T-helper 9 cell (primary cell): ENCODE measurements at regions not wholly inside any gene's neighbourhood (a gene's known extent, or its start where the extent isn't known, plus 50 kb on each side); places are given as distances from the start of the nearest gene placed in this dataset.
"Not testable (repeated sequence)": the region's sequence is repeated elsewhere in the genome, so short reads cannot be mapped to it uniquely, and the experiment has no call there.

Experiments
- DNase-seq: peaks from one replicate; pipeline ENCODE4 v3.0.0-alpha.2; 2020

GRCh38 chr12:63508543-63508942 is 159.8 kb downstream of the DPY19L2 start:
- no peak for DNase-seq

GRCh38 chr12:63499567-63499966 is 168.7 kb downstream of the DPY19L2 start:
- DNase-seq = no peak

GRCh38 chr12:63498239-63498638 is 170.1 kb downstream of the DPY19L2 start:
- no peak for DNase-seq

GRCh38 chr12:63496654-63497053 is 171.6 kb downstream of the DPY19L2 start:
- DNase-seq = no peak

GRCh38 chr12:63495974-63496373 is 172.3 kb downstream of the DPY19L2 start:
- no peak for DNase-seq

GRCh38 chr12:63493357-63493756 is 174.9 kb downstream of the DPY19L2 start:
- not testable (repeated sequence) for DNase-seq

GRCh38 chr12:63480186-63480585 is 188.1 kb downstream of the DPY19L2 start:
- no peak for DNase-seq

GRCh38 chr12:63470161-63470560 is 198.1 kb downstream of the DPY19L2 start:
- no peak for DNase-seq

GRCh38 chr12:63467951-63468350 is 200.3 kb downstream of the DPY19L2 start:
- no peak for DNase-seq

GRCh38 chr12:63457857-63458256 is 210.4 kb downstream of the DPY19L2 start:
- DNase-seq = no peak

GRCh38 chr12:63457428-63457827 is 210.9 kb downstream of the DPY19L2 start:
- no peak for DNase-seq

- DNase-seq = no peak
Measured at GRCh38 chr12:63450816-63451215, 217.5 kb downstream of the DPY19L2 start.

GRCh38 chr12:63450334-63450733 is 218.0 kb downstream of the DPY19L2 start:
- no peak for DNase-seq

GRCh38 chr12:63445224-63445880 is 222.9 kb downstream of the DPY19L2 start:
- no peak for DNase-seq

GRCh38 chr12:63440048-63440447 is 228.2 kb downstream of the DPY19L2 start:
- no peak for DNase-seq

- DNase-seq = not testable (repeated sequence)
Measured at GRCh38 chr12:63434384-63434783, 233.9 kb downstream of the DPY19L2 start.

- not testable (repeated sequence) for DNase-seq
Measured at GRCh38 chr12:63427969-63428368, 240.3 kb downstream of the DPY19L2 start.

- DNase-seq = not testable (repeated sequence)
Measured at GRCh38 chr12:63427029-63427428, 241.3 kb downstream of the DPY19L2 start.

- DNase-seq = no peak
Measured at GRCh38 chr12:63424671-63425070, 243.6 kb downstream of the DPY19L2 start.

GRCh38 chr12:63423839-63424238 is 244.5 kb downstream of the DPY19L2 start:
- DNase-seq = no peak

- DNase-seq = peak; percentile 9
Measured at GRCh38 chr12:63420206-63420644, 248.1 kb downstream of the DPY19L2 start.

GRCh38 chr12:63419154-63419553 is 249.1 kb downstream of the DPY19L2 start:
- DNase-seq = no peak

GRCh38 chr12:63416788-63417187 is 251.5 kb downstream of the DPY19L2 start:
- no peak for DNase-seq

- DNase-seq = no peak
Measured at GRCh38 chr12:63415357-63415756, 252.9 kb downstream of the DPY19L2 start.

- DNase-seq = no peak
Measured at GRCh38 chr12:63410197-63410596, 258.1 kb downstream of the DPY19L2 start.
